Activated naive CD4-positive, alpha-beta T cell treated with anti-CD3 and anti-CD28 coated beads for 36 hours (primary cell): ENCODE measurements at regions not wholly inside any gene's neighbourhood (a gene's known extent, or its start where the extent isn't known, plus 50 kb on each side); places are given as distances from the start of the nearest gene placed in this dataset.
A peak's percentile ranks its signal among the peaks of the same experiment; 100 is the strongest.

Source experiments
- CTCF ChIA-PET: fragments of 350-600 bp; sonication (Branson Sonifier 250); formaldehyde crosslinking; loops from one replicate; lab custom pipeline; 2021; ENCODE audit warnings: antibody characterized with exemption; lab: Charles Lee
- DNase-seq: peaks from one replicate; pipeline ENCODE4 v3.0.0-alpha.2; 2020
- H3K27ac Mint-ChIP-seq: one replicate; pipeline ENCODE4 v1.8.0; 2021; ENCODE audit warnings: mild to moderate bottlenecking, mixed read lengths
- H3K27me3 Mint-ChIP-seq: one replicate; pipeline ENCODE4 v1.8.0; 2021; ENCODE audit warnings: low read depth, mixed read lengths
- H3K36me3 Mint-ChIP-seq: one replicate; pipeline ENCODE4 v1.8.0; 2021; ENCODE audit warnings: low read depth, mixed read lengths
- H3K4me1 Mint-ChIP-seq: one replicate; pipeline ENCODE4 v1.8.0; 2021; ENCODE audit warnings: low read depth, mixed read lengths
- H3K4me3 Mint-ChIP-seq: one replicate; pipeline ENCODE4 v1.8.0; 2021; ENCODE audit warnings: mild to moderate bottlenecking, moderate library complexity, mixed read lengths
- H3K9me3 Mint-ChIP-seq: one replicate; pipeline ENCODE4 v1.8.0; 2021; ENCODE audit warnings: mixed read lengths
- intact Hi-C: fragments of 100-400 bp; cut with micrococcal nuclease; formaldehyde crosslinking; loops from one replicate; pipeline ENCODE4 v1.15.1; 2023

DNA sequence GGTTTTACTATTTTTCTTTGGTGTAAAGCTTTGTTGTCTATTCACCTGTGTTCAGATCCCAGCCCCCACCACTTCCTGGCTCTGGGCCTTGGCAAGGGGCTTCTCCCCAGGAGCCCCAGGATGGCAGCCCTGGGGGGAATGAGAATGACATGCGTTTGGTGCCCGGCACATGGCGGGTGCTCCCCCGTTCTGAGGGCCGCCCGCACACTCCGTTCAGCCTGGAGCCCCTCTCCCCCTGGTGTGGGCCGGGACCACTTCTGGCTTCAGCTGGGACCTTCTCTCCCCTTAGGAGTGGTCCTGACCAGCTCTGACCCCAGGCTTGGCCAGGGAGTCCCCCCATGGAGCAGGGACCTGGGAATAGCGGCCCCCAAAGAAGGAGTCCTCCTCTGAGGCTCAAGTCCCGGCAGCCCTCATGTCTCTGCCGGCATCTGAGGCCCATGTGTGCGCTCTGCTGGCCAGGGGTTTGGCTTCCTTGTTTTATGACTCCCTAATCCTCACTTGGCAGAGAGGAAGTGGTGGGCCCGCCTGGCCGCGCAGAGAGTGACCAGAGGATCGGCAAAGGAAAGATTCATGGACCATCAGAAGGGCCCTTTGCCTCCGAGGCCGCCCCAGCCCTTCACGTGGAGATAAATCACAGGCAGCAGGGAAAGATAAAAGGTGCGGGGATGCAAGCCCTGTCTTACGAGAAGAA, 57.0 kb upstream of the LMX1B start:
- Mint-ChIP-seq H3K27ac (no peak overlapping the region), H3K27me3 (peaks cover 25% of the 10 kb centered on the region), H3K36me3 (no peaks in the 10 kb centered on the region), H3K4me3 (no peak overlapping the region), H3K9me3 (no peaks in the 10 kb centered on the region), H3K4me1 (no peaks in the 10 kb centered on the region)
- intact Hi-C loops, result loop anchor here (5.0 kb wide), 1 partner anchor 39 kb away; no protein-coding TSS in a partner anchor
- no peak for DNase-seq
- CTCF ChIA-PET, result interaction anchor here (0.8 to 10.1 kb wide), 3 partner anchors 17 to 56 kb away, joined by 3 to 120 read pairs (median 7); no protein-coding TSS in a partner anchor

DNA sequence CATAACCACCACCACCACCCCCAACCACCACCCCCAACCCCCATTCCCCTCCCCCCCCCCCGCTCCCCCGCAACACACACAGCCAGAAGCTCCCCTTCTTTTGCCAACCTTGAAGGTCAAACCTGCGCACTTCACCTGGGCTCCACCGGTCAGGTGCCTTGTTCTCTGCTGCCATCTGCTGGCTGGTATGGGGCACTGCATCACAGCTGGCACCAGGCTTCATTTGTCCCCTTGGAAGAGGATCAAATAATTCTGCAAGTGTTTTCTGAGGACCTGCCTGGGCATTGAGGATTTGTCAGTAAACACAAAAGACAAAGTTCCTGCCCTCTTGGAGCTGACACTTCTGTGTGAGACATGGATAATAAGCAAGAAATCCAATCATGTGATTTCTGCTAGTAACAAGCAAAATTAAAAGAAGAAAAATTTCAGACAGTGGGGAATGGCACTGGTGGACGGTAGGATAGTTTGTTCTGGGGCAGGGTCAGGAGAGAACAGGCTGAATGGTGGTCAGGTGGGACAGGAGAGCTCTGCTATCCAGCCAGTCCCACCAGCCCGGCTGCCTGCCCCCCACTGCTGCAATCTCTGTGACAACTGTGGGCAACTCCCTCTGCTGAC, 55.6 kb upstream of the LMX1B start:
- intact Hi-C loops, result loop anchor here (1.0 to 5.0 kb wide), 2 partner anchors 41 to 57 kb away; no protein-coding TSS in a partner anchor
- Mint-ChIP-seq H3K4me3 (no peak overlapping the region), H3K36me3 (no peaks in the 10 kb centered on the region), H3K9me3 (no peaks in the 10 kb centered on the region), H3K27me3 (peaks cover 28% of the 10 kb centered on the region), H3K27ac (no peak overlapping the region), H3K4me1 (no peaks in the 10 kb centered on the region)
- DNase-seq, result peak; percentile 79
- CTCF ChIA-PET, result interaction anchor here (0.6 to 10.1 kb wide), 15 partner anchors 27 to 78 kb away, joined by 3 to 120 read pairs (median 4); no protein-coding TSS in a partner anchor

- no peaks in the 10 kb centered on the region for H3K9me3 Mint-ChIP-seq
- H3K27ac Mint-ChIP-seq, result no peak overlapping the region
- CTCF ChIA-PET, result interaction anchor here (1.0 to 10.1 kb wide), 6 partner anchors 28 to 66 kb away, joined by 3 to 120 read pairs (median 9); no protein-coding TSS in a partner anchor
- intact Hi-C loops, result loop anchor here (5.0 kb wide), 1 partner anchor 42 kb away; no protein-coding TSS in a partner anchor
- peaks cover 34% of the 10 kb centered on the region for H3K27me3 Mint-ChIP-seq
- no peak overlapping the region for H3K4me3 Mint-ChIP-seq
- no peak for DNase-seq
- H3K4me1 Mint-ChIP-seq, result no peaks in the 10 kb centered on the region
- no peaks in the 10 kb centered on the region for H3K36me3 Mint-ChIP-seq
Measured at GRCh38 chr9:126559296-126559695, 54.4 kb upstream of the LMX1B start.

DNA sequence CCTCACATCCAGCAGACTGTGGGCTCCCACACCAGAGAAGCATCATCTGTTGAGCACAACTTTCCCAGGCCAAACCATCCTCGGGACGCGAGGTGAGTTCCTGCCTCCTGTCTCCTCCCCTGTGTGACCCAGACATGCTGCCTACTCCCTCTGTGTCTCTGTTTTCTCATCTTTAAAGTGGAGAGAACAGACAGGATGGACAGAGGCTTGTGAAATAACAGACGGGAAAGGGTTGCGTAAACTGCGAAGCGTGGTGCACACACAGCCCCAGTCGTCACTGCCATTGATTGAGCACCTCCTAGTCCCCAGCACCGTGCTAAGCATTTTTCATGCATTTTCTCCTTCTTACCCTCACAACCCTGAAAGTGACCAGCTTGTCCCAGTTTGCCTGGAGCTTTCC, 52.1 kb upstream of the LMX1B start:
- Mint-ChIP-seq H3K4me1 (no peaks in the 10 kb centered on the region), H3K9me3 (no peaks in the 10 kb centered on the region), H3K27me3 (peaks cover 48% of the 10 kb centered on the region), H3K27ac (no peak overlapping the region), H3K36me3 (no peaks in the 10 kb centered on the region), H3K4me3 (no peak overlapping the region)
- CTCF ChIA-PET, result interaction anchor here (1.4 kb wide), 1 partner anchor 63 kb away, joined by 5 read pairs; no protein-coding TSS in a partner anchor
- no peak for DNase-seq
- intact Hi-C loops, result no loop called here

- CTCF ChIA-PET, result interaction anchor here (2.0 kb wide), 1 partner anchor 63 kb away, joined by 8 read pairs; no protein-coding TSS in a partner anchor
- Mint-ChIP-seq H3K9me3 (no peaks in the 10 kb centered on the region), H3K36me3 (no peaks in the 10 kb centered on the region), H3K27ac (no peak overlapping the region), H3K27me3 (peaks cover 46% of the 10 kb centered on the region), H3K4me3 (no peak overlapping the region), H3K4me1 (no peaks in the 10 kb centered on the region)
- DNase-seq, result no peak
- intact Hi-C loops, result no loop called here
Measured at GRCh38 chr9:126563556-126563955, 50.2 kb upstream of the LMX1B start.
